K562 (cell line): ENCODE measurements at regions not wholly inside any gene's neighbourhood (a gene's known extent, or its start where the extent isn't known, plus 50 kb on each side); places are given as distances from the start of the nearest gene placed in this dataset.

Experiments
- ATAC-seq: fragments of 200-7000 bp; cut with Tn5 transposase; 3 replicates; pipeline ENCODE4 v1.9.1; 2020; ENCODE audit warnings: moderate library complexity
- BruUV-seq: library from RNA; stranded (reverse); fragments of 400-500 nt; replicated peaks from 2 replicates; lab custom pipeline; 2021; lab: Mats Ljungman, UMichigan
- CTCF ChIA-PET: fragments of 300-600 bp; formaldehyde crosslinking; extraction: SDS; loops from one replicate; lab custom pipeline; 2021; ENCODE audit warnings: low intra/inter-chr PET ratio; lab: Yijun Ruan, JAX
- POLR2A ChIA-PET: fragments of 300-600, 350-650 bp; sonication (Branson Sonifier 250); formaldehyde crosslinking; extraction: SDS; loops from one replicate; lab custom pipeline; 2021; ENCODE audit warnings: antibody characterized with exemption, inconsistent platforms; lab: Yijun Ruan, JAX
- DNase-seq, 4 experiments: peaks; one replicate each; pipeline versions ENCODE4 v3.0.0 to v3.0.0-alpha.2; 2011 to 2018; ENCODE audit warnings: low spot score in 3 of 4, mixed read lengths in 3 of 4; ENCODE audit errors: extremely low read depth in 1 of 4
- FAIRE-seq: peaks from 2 replicates; lab custom pipeline; 2011; peaks lifted over from hg19 to GRCh38; lab: Jason Lieb, UNC
- H2AFZ ChIP-seq: 2 replicates; pipeline ENCODE4 v1.6.0; 2011; ENCODE audit warnings: low read depth, low read length, control low read depth, inconsistent platforms
- H3K27ac ChIP-seq: fragments of 200-600 bp; 3 replicates; pipeline ENCODE4 v1.8.0; 2011; ENCODE audit warnings: low read depth, mild to moderate bottlenecking, control low read depth, inconsistent platforms, low read length, moderate library complexity, mixed read lengths; ENCODE audit errors: extremely low read depth
- H3K27me3 ChIP-seq, 2 experiments: fragments of 300-600 bp in 1 of 2; 2 replicates in 1 of 2; 3 replicates in 1 of 2; pipeline versions ENCODE4 v1.6.0 to v1.8.0; 2011; ENCODE audit warnings: inconsistent platforms in 2 of 2, low read length in 2 of 2, mild to moderate bottlenecking in 1 of 2, mixed read lengths in 1 of 2, moderate library complexity in 1 of 2; ENCODE audit not compliant: control insufficient read depth in 2 of 2, insufficient read depth in 2 of 2
- H3K36me3 ChIP-seq: fragments of 300-600 bp; 3 replicates; pipeline ENCODE4 v1.8.0; 2011; ENCODE audit warnings: mild to moderate bottlenecking, low read length, inconsistent platforms; ENCODE audit not compliant: control insufficient read depth, insufficient read depth
- H3K4me1 ChIP-seq, 2 experiments: fragments of 200-600 bp in 1 of 2; replicated peaks in 1 of 2; 2 replicates in 1 of 2; 3 replicates in 1 of 2; pipeline versions ENCODE4 v1.5.1 to v1.8.0; 2011; ENCODE audit warnings: inconsistent platforms in 2 of 2, low read length in 2 of 2, mild to moderate bottlenecking in 1 of 2, mixed read lengths in 1 of 2, moderate library complexity in 1 of 2; ENCODE audit not compliant: control insufficient read depth in 2 of 2, insufficient read depth in 2 of 2
- H3K4me2 ChIP-seq: 2 replicates; pipeline ENCODE4 v1.6.1; 2011; ENCODE audit warnings: low read length, control low read depth, inconsistent platforms, mixed read lengths; ENCODE audit not compliant: insufficient read depth
- H3K4me3 ChIP-seq: fragments of 200-600 bp; sonication (generic), shearing (Covaris generic); 2 replicates; pipeline ENCODE4 v1.5.1; 2016; ENCODE audit warnings: control low read depth, inconsistent platforms
- H3K79me2 ChIP-seq: fragments of 200-600 bp; 3 replicates; pipeline ENCODE4 v1.8.0; 2011; ENCODE audit warnings: low read length, inconsistent platforms; ENCODE audit not compliant: control insufficient read depth, insufficient read depth
- H3K9ac ChIP-seq, 2 experiments: 2 replicates each; pipeline versions ENCODE4 v1.6.0 to v1.6.1; 2011; ENCODE audit warnings: low read depth in 2 of 2, low read length in 2 of 2, control low read depth in 1 of 2, inconsistent platforms in 1 of 2, mild to moderate bottlenecking in 1 of 2, mixed read lengths in 1 of 2; ENCODE audit not compliant: insufficient read depth in 1 of 2
- H3K9me1 ChIP-seq: one replicate; pipeline ENCODE4 v1.6.0; 2011; ENCODE audit warnings: inconsistent platforms, mild to moderate bottlenecking, low read length, moderate library complexity; ENCODE audit not compliant: control insufficient read depth, insufficient read depth
- H3K9me3 ChIP-seq: replicated peaks from 2 replicates; pipeline ENCODE4 v1.5.1; 2011; ENCODE audit warnings: low read depth, low read length, inconsistent platforms; ENCODE audit not compliant: control insufficient read depth, insufficient read depth
- H4K20me1 ChIP-seq: replicated peaks from 2 replicates; pipeline ENCODE4 v1.6.1; 2011; ENCODE audit warnings: low read length, inconsistent platforms, mixed read lengths; ENCODE audit not compliant: control insufficient read depth, insufficient read depth
- CBX1 ChIP-seq: sonication (generic); IDR thresholded peaks from 2 replicates; pipeline ENCODE4 v1.6.1; 2016; ENCODE audit warnings: antibody characterized with exemption, low read depth, mild to moderate bottlenecking
- CHD2 ChIP-seq: IDR thresholded peaks from 2 replicates; pipeline ENCODE4 v1.6.1; 2011; ENCODE audit warnings: low read depth, low read length
- CTCF ChIP-seq, 3 experiments: IDR thresholded peaks in 2 of 3; conservative IDR thresholded peaks in 1 of 3; 2 replicates each; pipeline ENCODE4 v1.5.1; 2011 to 2012; ENCODE audit warnings: low read length in 3 of 3, mild to moderate bottlenecking in 3 of 3, control low read depth in 2 of 3, improper control_type of control experiment in 1 of 3, inconsistent platforms in 1 of 3, low read depth in 1 of 3, mixed read lengths in 1 of 3, moderate library complexity in 1 of 3; ENCODE audit not compliant: insufficient read depth in 2 of 3
- ETS1 ChIP-seq: conservative IDR thresholded peaks from 2 replicates; pipeline ENCODE4 v1.6.1; 2011; ENCODE audit warnings: low read depth, mild to moderate bottlenecking, low read length; ENCODE audit not compliant: control insufficient read depth
- FOS ChIP-seq: IDR thresholded peaks from 3 replicates; pipeline ENCODE4 v1.6.1; 2011; ENCODE audit not compliant: insufficient read length; ENCODE audit errors: extremely low read depth
- JUNB ChIP-seq: fragments of 450-650 bp; formaldehyde crosslinking; conservative IDR thresholded peaks from 2 replicates; pipeline ENCODE4 v1.4.0; 2020; ENCODE audit warnings: mild to moderate bottlenecking
- RHOXF2B ChIP-seq: fragments of 250-450 bp; sonication (Bioruptor Pico); conservative IDR thresholded peaks from 2 replicates; pipeline ENCODE4 v1.5.1; 2021
- SMARCE1 ChIP-seq: fragments of 450-650 bp; IDR thresholded peaks from 2 replicates; pipeline ENCODE4 v1.7.1; 2016; ENCODE audit warnings: mild to moderate bottlenecking
- UBTF ChIP-seq, 2 experiments: IDR thresholded peaks; 2 replicates each; pipeline ENCODE4 v1.6.1; 2012; ENCODE audit warnings: improper control_type of control experiment in 2 of 2, low read depth in 2 of 2, low read length in 2 of 2, borderline replicate concordance in 1 of 2
- ZNF589 ChIP-seq: fragments of 200-800 bp; sonication (Bioruptor generic); IDR thresholded peaks from 2 replicates; pipeline ENCODE4 v1.6.1; 2016; ENCODE audit warnings: low read depth, missing genetic modification characterization, missing compliant biosample characterization
- ZNF77 ChIP-seq: fragments of 250-450 bp; sonication (Bioruptor Pico); IDR thresholded peaks from 2 replicates; pipeline ENCODE4 v1.5.0; 2020
- WGBS: fragments of 100-300 bp; shearing (Covaris generic); methylation state at CpG from one replicate; pipeline ENCODE4 v1.1.6; 2016; ENCODE audit warnings: low coverage, mixed read lengths; ENCODE audit not compliant: insufficient coverage; ENCODE audit errors: missing lambda C conversion rate; 5-methylcytosine and 5-hydroxymethylcytosine counted together
- in situ Hi-C: fragments of 300-500 bp; cut with MboI; formaldehyde crosslinking; loops from 4 replicates; pipeline ENCODE4 v1.15.0; 2018; ENCODE audit warnings: inconsistent platforms, mixed read lengths
- intact Hi-C: fragments of 100-400 bp; cut with micrococcal nuclease; formaldehyde crosslinking; loops from 2 replicates; pipeline ENCODE4 v1.14.2; 2022

GRCh38 chr2:11097854-11098387 lies 57.3 kb upstream of the SLC66A3 start:
- BruUV-seq = no TSS peak
- FAIRE-seq (no peak), ATAC-seq (no peak), DNase-seq (no peak)
- H3K27me3 ChIP-seq = peaks cover 5 to 56% of the 10 kb centered on the region in 2 experiments; a peak in 4 of 5 replicates
- 2% methylated on average over 13 of the region's 13 CpGs for WGBS
- H3K79me2 ChIP-seq = no peaks in the 10 kb centered on the region
- POLR2A ChIA-PET = no interaction called here
- no peaks in the 10 kb centered on the region for H3K4me1 ChIP-seq
- H3K36me3 ChIP-seq = no peaks in the 10 kb centered on the region
- no peaks in the 10 kb centered on the region for H4K20me1 ChIP-seq
- in situ Hi-C loops = no loop called here
- no peak overlapping the region for H3K4me3 ChIP-seq
- no peaks in the 10 kb centered on the region for H3K9me1 ChIP-seq
- intact Hi-C loops = no loop called here
- no peak overlapping the region for H3K9ac ChIP-seq
- CTCF ChIA-PET = no interaction called here
- H3K27ac ChIP-seq = no peak overlapping the region
- H2AFZ ChIP-seq = no peak overlapping the region
- H3K4me2 ChIP-seq = no peak overlapping the region
- no peaks in the 10 kb centered on the region for H3K9me3 ChIP-seq
- no peak for TF ChIP-seq SMARCE1
- no peak for TF ChIP-seq ZNF589
- TF ChIP-seq ETS1 = no peak
- no peak for TF ChIP-seq CTCF (IDR thresholded peaks at IDR 0.05 in 2 of 3, conservative IDR thresholded peaks at IDR 0.05 in 1 of 3; ENCODE audit: insufficient read depth in 2 of 3, low read depth in 1 of 3, low read length in 3 of 3)
- no peak for TF ChIP-seq JUNB (CRISPR knock-in tag)
- no peak for TF ChIP-seq ZNF77
- TF ChIP-seq CBX1 = no peak
- no peak for TF ChIP-seq CHD2
- TF ChIP-seq FOS = no peak
- TF ChIP-seq RHOXF2B (CRISPR knock-in tag) = no peak
- TF ChIP-seq UBTF (IDR thresholded peaks at IDR 0.05; ENCODE audit: borderline replicate concordance in 1 of 2, low read depth in 2 of 2, low read length in 2 of 2) = no peak
